ENCODE measurements at regions not wholly inside any gene's neighbourhood (a gene's known extent, or its start where the extent isn't known, plus 50 kb on each side); places are given as distances from the start of the nearest gene placed in this dataset.

- TF ChIP-seq REST (IDR thresholded peaks at IDR 0.05; ENCODE audit: insufficient replicate concordance, low read depth) = no peak
- TF ChIP-seq CTCF (IDR thresholded peaks at IDR 0.05; ENCODE audit: insufficient read depth, low read length) = no peak
- TF ChIP-seq POLR2AphosphoS5 (IDR thresholded peaks at IDR 0.05; ENCODE audit: low read depth) = no peak
- no peak for TF ChIP-seq SPI1 (IDR thresholded peaks at IDR 0.05; ENCODE audit: borderline replicate concordance, low read depth)
- TF ChIP-seq GABPA (IDR thresholded peaks at IDR 0.05; ENCODE audit: low read depth) = no peak
- Histone ChIP-seq H3K4me3 (replicated peaks; ENCODE audit: insufficient read depth, low read length) (no peak overlapping the region), H3K27ac (replicated peaks) (no peak overlapping the region), H3K27me3 (ENCODE audit: insufficient read depth, poor library complexity, severe bottlenecking) (peaks cover 2% of the 10 kb centered on the region)
- DNase-seq (ENCODE audit: low read depth in 1 of 2, low spot score in 1 of 2) = no peak
These were observed 292.1 kb upstream of the TPM1 start for GRCh38 chr15:62750471-62750870.

- Histone ChIP-seq H3K4me3 (replicated peaks; ENCODE audit: insufficient read depth, low read length) (no peak overlapping the region), H3K27ac (replicated peaks) (no peak overlapping the region), H3K27me3 (ENCODE audit: insufficient read depth, poor library complexity, severe bottlenecking) (no peaks in the 10 kb centered on the region)
- TF ChIP-seq SPI1 (IDR thresholded peaks at IDR 0.05; ENCODE audit: borderline replicate concordance, low read depth) (no peak), CTCF (IDR thresholded peaks at IDR 0.05; ENCODE audit: insufficient read depth, low read length) (no peak), REST (IDR thresholded peaks at IDR 0.05; ENCODE audit: insufficient replicate concordance, low read depth) (no peak), GABPA (IDR thresholded peaks at IDR 0.05; ENCODE audit: low read depth) (no peak), POLR2AphosphoS5 (IDR thresholded peaks at IDR 0.05; ENCODE audit: low read depth) (no peak)
- DNase-seq (ENCODE audit: low read depth in 1 of 2, low spot score in 1 of 2) = no peak
These were observed 289.7 kb upstream of the TPM1 start for GRCh38 chr15:62752657-62753517.

- Histone ChIP-seq H3K27ac (replicated peaks) (no peak overlapping the region), H3K27me3 (ENCODE audit: insufficient read depth, poor library complexity, severe bottlenecking) (no peaks in the 10 kb centered on the region), H3K4me3 (replicated peaks; ENCODE audit: insufficient read depth, low read length) (no peak overlapping the region)
- TF ChIP-seq REST (IDR thresholded peaks at IDR 0.05; ENCODE audit: insufficient replicate concordance, low read depth) (no peak), CTCF (IDR thresholded peaks at IDR 0.05; ENCODE audit: insufficient read depth, low read length) (no peak), SPI1 (IDR thresholded peaks at IDR 0.05; ENCODE audit: borderline replicate concordance, low read depth) (no peak), POLR2AphosphoS5 (IDR thresholded peaks at IDR 0.05; ENCODE audit: low read depth) (no peak), GABPA (IDR thresholded peaks at IDR 0.05; ENCODE audit: low read depth) (no peak)
- DNase-seq (ENCODE audit: low read depth in 1 of 2, low spot score in 1 of 2) = no peak
These were observed 288.9 kb upstream of the TPM1 start for GRCh38 chr15:62753518-62754221.
